Mammary epithelial cell (primary cell): ENCODE measurements at regions not wholly inside any gene's neighbourhood (a gene's known extent, or its start where the extent isn't known, plus 50 kb on each side); places are given as distances from the start of the nearest gene placed in this dataset.

Experiments used
- CTCF ChIP-seq, 2 donors: IDR thresholded peaks in 1 of 2; conservative IDR thresholded peaks in 1 of 2; 2 replicates each; pipeline ENCODE4 v1.5.1; 2011 to 2012; ENCODE audit warnings: inconsistent platforms in 2 of 2, low read length in 2 of 2, mild to moderate bottlenecking in 2 of 2, control low read depth in 1 of 2, low read depth in 1 of 2; ENCODE audit not compliant: insufficient read depth in 1 of 2; ENCODE audit errors: extremely low read depth in 1 of 2
- EZH2 ChIP-seq: IDR thresholded peaks from 2 replicates; pipeline ENCODE4 v1.6.1; 2012; ENCODE audit warnings: low read length, inconsistent platforms, borderline replicate concordance

GRCh38 chr4:89482926-89483595, 175.5 kb upstream of the GPRIN3 start:
- TF ChIP-seq CTCF (conservative IDR thresholded peaks at IDR 0.05 in 1 of 2, IDR thresholded peaks at IDR 0.05 in 1 of 2; ENCODE audit: extremely low read depth in 1 of 2, insufficient read depth in 1 of 2, low read depth in 1 of 2, low read length in 2 of 2): no peak
- no peak for TF ChIP-seq EZH2
